Lung microvascular endothelial cell (primary cell): ENCODE measurements at regions not wholly inside any gene's neighbourhood (a gene's known extent, or its start where the extent isn't known, plus 50 kb on each side); places are given as distances from the start of the nearest gene placed in this dataset.

ENCODE experiments used
- DNase-seq, 2 donors: peaks; one replicate each; pipeline versions ENCODE4 v3.0.0 to v3.0.0-alpha.2; 2010; ENCODE audit warnings: low read depth in 2 of 2

- no peak for DNase-seq
Observed at GRCh38 chr10:43959364-43960134, 310.9 kb upstream of the ZNF32 start.

GRCh38 chr10:43958964-43959363 lies 310.3 kb upstream of the ZNF32 start:
- no peak for DNase-seq

- DNase-seq: no peak
Observed at GRCh38 chr10:43958071-43958432, 309.4 kb upstream of the ZNF32 start.

- no peak for DNase-seq
Observed at GRCh38 chr10:43957267-43958070, 308.8 kb upstream of the ZNF32 start.

GRCh38 chr10:43955978-43956377 lies 307.3 kb upstream of the ZNF32 start:
- no peak for DNase-seq

GRCh38 chr10:43955002-43955596 lies 306.4 kb upstream of the ZNF32 start:
- DNase-seq: no peak

GRCh38 chr10:43953672-43954071 lies 305.0 kb upstream of the ZNF32 start:
- no peak for DNase-seq

GRCh38 chr10:43952760-43953159 lies 304.1 kb upstream of the ZNF32 start:
- DNase-seq: no peak

- peak; percentile 47 to 61 for DNase-seq
Observed at GRCh38 chr10:43949351-43949750, 300.7 kb upstream of the ZNF32 start.

GRCh38 chr10:43946445-43946844 lies 297.8 kb upstream of the ZNF32 start:
- DNase-seq: no peak

- DNase-seq: no peak
Observed at GRCh38 chr10:43945908-43946307, 297.2 kb upstream of the ZNF32 start.

GRCh38 chr10:43945094-43945730 lies 296.5 kb upstream of the ZNF32 start:
- no peak for DNase-seq

- DNase-seq: no peak
Observed at GRCh38 chr10:43944381-43945093, 295.9 kb upstream of the ZNF32 start.

GRCh38 chr10:43943818-43944360 lies 295.2 kb upstream of the ZNF32 start:
- no peak for DNase-seq

GRCh38 chr10:43943119-43943817 lies 294.6 kb upstream of the ZNF32 start:
- no peak for DNase-seq

- no peak for DNase-seq
Observed at GRCh38 chr10:43942096-43942850, 293.6 kb upstream of the ZNF32 start.

- DNase-seq: no peak
Observed at GRCh38 chr10:43940898-43941837, 292.5 kb upstream of the ZNF32 start.

- DNase-seq: peak in 1 of 2 donors; percentile 28
Observed at GRCh38 chr10:43939939-43940820, 291.5 kb upstream of the ZNF32 start.
